Fibroblast of mammary gland (primary cell): ENCODE measurements at regions not wholly inside any gene's neighbourhood (a gene's known extent, or its start where the extent isn't known, plus 50 kb on each side); places are given as distances from the start of the nearest gene placed in this dataset.

ENCODE experiments used
- DNase-seq: peaks from one replicate; pipeline ENCODE4 v3.0.0-alpha.2; 2010; ENCODE audit warnings: low read depth
- H3K4me3 ChIP-seq: 2 replicates; pipeline ENCODE4 v1.5.1; 2011; ENCODE audit warnings: low read depth, mild to moderate bottlenecking, low read length, moderate library complexity; ENCODE audit not compliant: control insufficient read depth
- CTCF ChIP-seq: conservative IDR thresholded peaks from 2 replicates; pipeline ENCODE4 v1.5.1; 2011; ENCODE audit warnings: low read depth, low read length, inconsistent platforms; ENCODE audit not compliant: control insufficient read depth, insufficient read depth

GRCh38 chr1:186511761-186512637, 51.1 kb upstream of the PDC start:
- H3K4me3 ChIP-seq, result no peak overlapping the region
- no peak for DNase-seq
- no peak for TF ChIP-seq CTCF
